GM19035 (cell line): ENCODE measurements at regions not wholly inside any gene's neighbourhood (a gene's known extent, or its start where the extent isn't known, plus 50 kb on each side); places are given as distances from the start of the nearest gene placed in this dataset.
A peak's percentile ranks its signal among the peaks of the same experiment; 100 is the strongest.
"Not testable (repeated sequence)": the region's sequence is repeated elsewhere in the genome, so short reads cannot be mapped to it uniquely, and the experiment has no call there.

ENCODE experiments used
- ATAC-seq: cut with Tn5 transposase; IDR thresholded peaks from one replicate; pipeline ENCODE4 v1.9.1; 2021; ENCODE audit not compliant: unreplicated experiment

GRCh38 chr2:16065272-16066069, 125.1 kb downstream of the MYCN start:
- ATAC-seq = not testable (repeated sequence)

DNA sequence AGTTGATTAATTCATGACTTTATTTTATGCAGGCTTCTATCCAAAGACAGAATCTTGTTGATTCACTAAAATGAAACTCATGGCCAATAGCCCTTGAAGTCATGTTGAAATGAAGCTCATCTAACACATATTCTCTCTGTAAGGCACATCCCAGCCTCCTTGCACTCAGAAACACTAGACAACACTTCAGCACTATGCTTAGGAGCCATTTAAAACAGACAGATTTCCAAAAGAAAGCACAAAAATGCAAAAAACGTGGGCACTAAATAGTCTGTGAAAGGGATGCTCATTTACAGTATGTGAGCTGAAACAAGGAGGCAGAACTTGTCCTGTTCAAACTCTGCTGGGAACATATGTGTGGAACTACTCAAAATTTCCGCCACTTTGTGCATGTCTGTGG, 124.4 kb downstream of the MYCN start:
- ATAC-seq = no peak

DNA sequence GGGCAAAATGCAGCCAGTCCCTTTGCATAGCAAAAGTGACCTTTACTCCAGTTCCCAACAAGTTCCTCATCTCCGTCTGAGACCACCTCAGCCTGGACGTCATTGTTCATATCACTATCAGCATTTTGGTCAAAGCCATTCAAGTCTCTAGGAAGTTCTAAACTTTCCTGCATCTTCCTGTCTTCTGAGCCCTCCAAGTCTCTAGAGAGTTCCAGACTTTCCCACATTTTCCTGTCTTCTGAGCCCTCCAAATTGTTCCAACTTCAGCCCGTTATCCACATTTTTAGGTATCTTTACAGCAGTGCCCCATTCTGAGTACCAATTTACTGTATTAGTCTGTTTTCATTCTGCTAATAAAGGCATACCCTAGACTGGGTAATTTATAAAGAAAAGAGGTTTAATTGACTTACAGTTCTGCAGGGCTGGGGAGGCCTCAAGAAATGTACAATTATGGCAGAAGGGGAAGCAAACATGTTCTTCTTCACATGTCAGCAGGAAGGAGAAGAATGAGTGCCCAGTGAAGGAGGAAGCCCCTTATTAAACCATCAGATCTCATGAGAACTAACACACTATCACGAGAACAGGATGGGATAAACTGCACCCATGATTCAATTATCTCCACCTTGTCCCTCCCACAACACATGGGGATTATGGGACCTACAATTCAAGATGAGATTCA, 123.7 kb downstream of the MYCN start:
- no peak for ATAC-seq

DNA sequence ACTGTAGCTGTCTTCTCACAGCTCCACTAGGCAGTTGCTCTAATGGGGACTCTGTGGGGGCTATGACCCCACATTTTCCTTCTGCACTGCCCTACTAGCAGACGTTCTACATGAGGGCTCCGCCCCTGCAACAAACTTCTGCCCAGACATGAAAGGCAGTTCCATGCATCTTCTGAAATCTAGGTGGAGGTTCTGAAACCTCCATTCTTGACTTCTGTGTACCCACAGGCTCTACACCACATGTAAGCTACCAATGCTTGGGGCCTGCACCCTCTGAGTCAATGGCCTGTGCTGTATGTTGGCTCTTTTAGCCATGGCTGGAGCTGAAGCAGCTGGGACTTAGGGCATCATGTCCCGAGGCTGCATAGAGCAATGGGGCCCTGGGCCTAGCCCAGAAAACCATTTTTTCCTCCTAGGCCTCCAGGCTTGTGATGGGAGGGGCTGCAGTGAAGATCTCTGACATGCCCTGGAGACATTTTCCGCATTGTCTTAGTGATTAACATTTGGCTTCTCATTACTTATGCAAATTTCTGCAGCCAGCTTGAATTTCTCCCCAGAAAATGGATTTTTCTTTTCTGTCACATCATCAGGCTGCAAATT, 123.0 kb downstream of the MYCN start:
- no peak for ATAC-seq

- ATAC-seq = no peak
These were observed 122.3 kb downstream of the MYCN start for GRCh38 chr2:16062471-16063250.

DNA sequence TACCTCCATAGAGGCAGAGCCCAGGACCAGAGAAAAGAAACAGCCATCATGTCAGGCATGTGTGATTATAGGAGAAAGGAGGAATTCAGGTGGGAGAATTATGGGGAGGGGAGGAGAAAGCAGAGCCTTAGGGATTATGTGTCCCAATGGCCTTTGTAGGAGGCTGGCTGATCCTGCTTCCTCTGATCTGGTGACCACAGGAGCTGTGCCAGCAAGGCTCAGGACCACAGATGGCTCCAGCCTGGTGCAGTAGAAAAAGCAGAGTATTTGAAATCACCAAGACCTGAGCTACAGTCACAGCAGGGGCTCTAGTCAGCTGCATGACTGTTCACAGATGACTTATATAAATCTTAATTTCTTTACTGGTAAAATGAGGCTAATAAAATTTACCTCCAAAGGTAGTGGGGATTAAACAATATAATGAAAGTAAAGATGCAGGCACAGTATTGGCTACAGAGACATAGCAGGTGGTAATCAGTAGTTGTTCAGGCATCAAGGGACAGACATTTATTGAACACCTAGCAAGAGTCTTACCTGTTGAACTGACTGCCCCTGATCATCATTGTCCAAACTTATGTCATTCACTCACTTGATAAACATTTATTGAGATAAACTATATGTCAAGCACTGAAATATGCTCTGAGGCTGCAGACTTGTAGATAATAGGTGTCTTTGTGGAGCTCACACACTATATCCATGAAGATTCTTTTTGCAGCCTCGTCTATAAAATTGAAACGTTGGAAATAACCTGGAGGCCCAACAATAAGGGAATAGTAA, 121.3 kb downstream of the MYCN start:
- no peak for ATAC-seq

GRCh38 chr2:16060936-16061338, 120.6 kb downstream of the MYCN start:
- no peak for ATAC-seq

- ATAC-seq = no peak
These were observed 120.0 kb downstream of the MYCN start for GRCh38 chr2:16060125-16060935.

DNA sequence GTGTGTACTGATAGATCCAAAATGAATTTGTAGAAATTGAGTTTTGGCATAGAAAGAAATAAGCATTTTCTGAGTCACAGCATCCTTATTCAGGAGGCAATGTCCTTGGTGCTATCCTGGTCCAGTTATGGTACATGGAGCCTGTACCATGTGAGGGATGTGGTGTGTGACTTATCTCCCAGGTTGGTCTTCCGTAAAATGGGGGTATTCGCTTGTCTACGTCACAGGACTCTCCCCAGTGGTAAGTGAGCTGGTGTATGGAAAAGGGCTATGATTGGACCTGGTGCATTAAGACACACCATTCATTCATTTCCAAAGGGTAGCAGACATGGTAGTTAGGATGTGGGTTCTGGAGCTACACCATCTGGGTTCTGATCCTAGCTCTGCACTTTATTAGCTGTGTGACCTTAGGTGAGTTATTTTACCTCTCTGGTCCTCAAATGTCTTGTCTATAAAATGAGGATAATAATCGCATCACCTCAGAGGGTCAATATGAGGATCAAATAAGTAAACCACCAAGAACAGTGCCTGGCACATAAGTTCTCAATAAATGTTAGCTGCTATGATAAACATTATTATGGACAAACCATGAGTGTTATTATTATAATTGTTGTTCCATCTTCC, 119.2 kb downstream of the MYCN start:
- ATAC-seq = no peak

DNA sequence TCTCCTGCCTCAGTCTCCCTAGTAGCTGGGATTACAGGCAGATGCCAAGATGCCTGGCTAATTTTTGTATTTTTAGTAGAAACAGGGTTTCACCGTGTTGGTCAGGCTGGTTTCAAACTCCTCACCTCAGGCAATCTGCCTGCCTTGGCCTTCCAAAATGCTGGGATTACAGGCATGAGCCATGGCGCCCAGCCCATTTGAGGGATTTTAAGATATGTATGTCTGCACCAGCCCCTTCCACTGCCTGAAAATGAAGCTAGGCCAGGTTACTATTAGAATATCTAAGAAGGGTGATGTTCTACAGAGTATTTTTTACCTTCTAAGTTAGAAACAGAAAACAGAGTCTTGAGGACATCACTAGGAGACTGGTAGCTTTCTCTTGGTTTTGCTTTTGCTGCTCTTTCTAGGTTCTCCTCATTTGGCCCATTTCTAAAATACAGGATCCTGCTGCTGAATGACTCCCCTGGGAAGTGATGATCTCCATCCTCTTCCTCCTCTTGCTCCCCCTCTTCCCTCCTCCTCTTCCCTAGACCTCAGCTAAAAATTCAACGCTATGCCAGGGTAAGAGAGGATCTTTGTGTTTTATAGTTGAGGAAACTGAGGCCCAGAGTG, 118.5 kb downstream of the MYCN start:
- ATAC-seq = no peak

- ATAC-seq = no peak
These were observed 117.9 kb downstream of the MYCN start for GRCh38 chr2:16058256-16058655.

GRCh38 chr2:16057661-16058060, 117.3 kb downstream of the MYCN start:
- no peak for ATAC-seq

- ATAC-seq = peak; percentile 87
These were observed 115.7 kb downstream of the MYCN start for GRCh38 chr2:16055848-16056580.

DNA sequence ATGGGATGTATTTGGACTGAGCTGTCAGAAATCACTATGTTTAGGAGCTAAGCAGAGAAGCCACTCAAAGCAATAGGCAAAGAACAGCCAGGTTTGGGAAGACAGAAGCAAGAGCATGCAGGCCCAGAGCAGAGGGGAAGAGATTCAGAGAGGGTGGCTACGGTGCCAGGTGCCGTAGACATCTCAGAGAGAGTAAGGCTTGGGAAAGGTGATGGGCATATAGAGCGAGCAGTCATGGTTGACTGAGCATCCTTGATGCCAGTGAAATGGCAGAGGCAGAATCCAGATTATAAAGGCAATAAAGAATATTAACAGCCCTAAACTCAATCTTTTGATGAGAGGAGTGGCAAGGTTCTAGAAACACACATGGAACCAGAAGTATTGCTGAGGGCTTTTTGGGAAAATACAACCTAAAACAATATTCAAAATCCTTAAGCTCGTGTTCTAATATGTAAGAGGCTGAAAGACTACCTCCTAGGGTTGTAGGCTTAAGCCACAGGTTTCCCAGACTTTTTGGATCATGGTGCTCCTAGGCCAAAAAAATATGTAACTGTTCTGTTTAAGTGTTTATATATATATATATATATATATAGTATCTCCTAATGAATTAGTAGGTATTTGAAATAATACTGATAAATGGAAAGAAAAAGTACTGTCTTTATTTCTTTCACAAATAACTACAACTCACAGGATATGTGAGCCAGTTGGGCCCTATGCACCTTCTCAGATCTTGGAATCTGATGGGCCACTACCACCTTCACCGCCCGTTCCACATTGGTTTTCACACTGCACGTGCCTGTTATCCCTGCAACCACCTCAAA, 113.3 kb downstream of the MYCN start:
- no peak for ATAC-seq

- not testable (repeated sequence) for ATAC-seq
These were observed 112.3 kb downstream of the MYCN start for GRCh38 chr2:16052571-16053052.

DNA sequence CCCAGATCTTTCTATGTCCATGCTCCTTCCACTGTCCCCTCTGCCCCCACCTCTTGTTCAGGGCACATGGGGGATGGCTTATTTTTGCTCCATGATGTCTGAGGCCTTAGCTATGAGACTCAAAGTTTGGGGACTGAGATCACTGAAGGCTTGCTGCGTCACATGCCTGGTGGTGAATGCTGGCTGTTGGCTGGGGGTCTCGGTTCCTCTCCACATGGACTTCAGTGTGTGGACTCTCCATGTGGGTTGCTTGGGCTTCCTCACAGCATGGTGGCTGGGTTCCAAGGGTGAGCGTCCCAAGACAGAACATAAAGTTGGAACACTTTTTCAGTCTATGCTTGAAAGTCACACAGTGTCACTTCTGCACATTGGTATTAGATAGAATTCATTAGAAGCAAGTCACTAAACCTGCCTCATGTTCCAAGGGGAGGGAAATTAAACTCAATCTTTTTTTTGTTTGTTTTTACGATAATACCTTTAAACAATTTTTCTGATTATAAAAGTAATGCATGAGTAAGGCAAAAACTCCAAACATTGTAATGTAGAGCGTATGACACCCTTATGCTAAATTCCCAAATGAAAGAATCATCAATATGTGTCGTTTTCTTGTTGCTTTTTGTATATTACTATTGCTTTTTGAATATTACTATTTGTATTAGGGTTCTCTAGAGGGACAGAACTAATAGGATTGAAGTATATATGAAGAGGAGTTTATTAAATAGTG, 111.7 kb downstream of the MYCN start:
- no peak for ATAC-seq
